ENCODE measurements at regions not wholly inside any gene's neighbourhood (a gene's known extent, or its start where the extent isn't known, plus 50 kb on each side); places are given as distances from the start of the nearest gene placed in this dataset.

DNA sequence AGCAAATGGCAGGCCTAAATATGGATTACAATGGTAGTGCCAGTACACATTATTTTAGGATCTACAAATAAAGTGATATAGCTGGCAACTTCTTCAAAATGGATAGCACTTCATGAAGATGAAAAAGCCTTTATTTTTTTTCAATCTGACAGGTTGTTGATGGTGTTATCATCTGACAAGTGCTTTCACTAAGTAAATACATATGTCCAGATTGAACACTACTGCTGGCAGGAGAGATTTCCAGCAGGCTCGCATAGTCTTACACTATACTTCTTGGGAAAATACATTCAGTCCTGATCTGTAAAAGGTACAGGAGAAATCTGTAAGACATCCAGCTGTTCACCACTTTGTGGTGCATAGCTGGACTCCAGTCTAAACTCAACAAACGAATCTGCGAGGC, 50.9 kb upstream of the ALCAM start:
- no peaks in the 10 kb centered on the region for H3K36me3 Mint-ChIP-seq
- no peak for ATAC-seq
- no peaks in the 10 kb centered on the region for H3K4me1 Mint-ChIP-seq
- Histone ChIP-seq H3K9me3 (ENCODE audit: control insufficient read depth, insufficient read depth, low read length) (no peaks in the 10 kb centered on the region), H3K36me3 (ENCODE audit: control insufficient read depth, insufficient read depth, low read length) (no peaks in the 10 kb centered on the region), H3K4me1 (ENCODE audit: control insufficient read depth, insufficient read depth, low read length) (no peaks in the 10 kb centered on the region), H3K27ac (ENCODE audit: low read length) (no peak overlapping the region), H3K27me3 (ENCODE audit: control insufficient read depth, insufficient read depth, low read length) (no peaks in the 10 kb centered on the region), H3K4me3 (ENCODE audit: low read length) (no peak overlapping the region)
- H3K27me3 Mint-ChIP-seq (ENCODE audit: low read depth in 2 of 2), result no peaks in the 10 kb centered on the region
- no peak for DNase-seq
- 92% methylated on average over 3 of the region's 3 CpGs for whole genome bisulfite sequencing (ENCODE audit: insufficient coverage)
- no peak overlapping the region for H3K27ac Mint-ChIP-seq
- peaks cover 0 to 4% of the 10 kb centered on the region in 2 donors for H3K9me3 Mint-ChIP-seq
- TF ChIP-seq, protein P1, sequence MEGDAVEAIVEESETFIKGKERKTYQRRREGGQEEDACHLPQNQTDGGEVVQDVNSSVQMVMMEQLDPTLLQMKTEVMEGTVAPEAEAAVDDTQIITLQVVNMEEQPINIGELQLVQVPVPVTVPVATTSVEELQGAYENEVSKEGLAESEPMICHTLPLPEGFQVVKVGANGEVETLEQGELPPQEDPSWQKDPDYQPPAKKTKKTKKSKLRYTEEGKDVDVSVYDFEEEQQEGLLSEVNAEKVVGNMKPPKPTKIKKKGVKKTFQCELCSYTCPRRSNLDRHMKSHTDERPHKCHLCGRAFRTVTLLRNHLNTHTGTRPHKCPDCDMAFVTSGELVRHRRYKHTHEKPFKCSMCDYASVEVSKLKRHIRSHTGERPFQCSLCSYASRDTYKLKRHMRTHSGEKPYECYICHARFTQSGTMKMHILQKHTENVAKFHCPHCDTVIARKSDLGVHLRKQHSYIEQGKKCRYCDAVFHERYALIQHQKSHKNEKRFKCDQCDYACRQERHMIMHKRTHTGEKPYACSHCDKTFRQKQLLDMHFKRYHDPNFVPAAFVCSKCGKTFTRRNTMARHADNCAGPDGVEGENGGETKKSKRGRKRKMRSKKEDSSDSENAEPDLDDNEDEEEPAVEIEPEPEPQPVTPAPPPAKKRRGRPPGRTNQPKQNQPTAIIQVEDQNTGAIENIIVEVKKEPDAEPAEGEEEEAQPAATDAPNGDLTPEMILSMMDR (IDR thresholded peaks at IDR 0.05), result no peak
- intact Hi-C loops (cut with micrococcal nuclease), result no loop called here
- H3K4me3 Mint-ChIP-seq, result no peak overlapping the region

DNA sequence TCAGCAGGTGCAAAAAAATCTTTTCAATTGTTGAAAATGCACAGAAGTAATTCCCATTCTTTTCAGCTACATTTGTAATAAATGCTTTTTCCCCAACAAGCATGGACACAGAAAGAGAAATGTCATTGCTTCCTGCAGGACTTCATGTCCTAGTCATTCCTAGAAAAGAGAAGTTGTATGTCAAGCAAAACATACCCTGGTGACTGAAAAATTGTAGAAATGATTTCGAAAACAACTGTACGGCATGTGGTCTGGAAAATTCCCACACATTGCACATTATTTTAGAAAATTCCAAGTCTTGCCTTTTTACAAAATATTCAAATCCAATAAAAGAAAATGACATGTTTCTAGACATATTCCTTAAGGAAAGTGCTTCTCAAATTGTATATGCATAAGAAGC, 50.4 kb upstream of the ALCAM start:
- no peaks in the 10 kb centered on the region for H3K4me1 Mint-ChIP-seq
- H3K36me3 ChIP-seq (ENCODE audit: control insufficient read depth, insufficient read depth, low read length), result no peaks in the 10 kb centered on the region
- H3K9me3 ChIP-seq (ENCODE audit: control insufficient read depth, insufficient read depth, low read length), result no peaks in the 10 kb centered on the region
- no peaks in the 10 kb centered on the region for H3K27me3 Mint-ChIP-seq (ENCODE audit: low read depth in 2 of 2)
- TF ChIP-seq, protein P1 (IDR thresholded peaks at IDR 0.05), result no peak
- intact Hi-C loops (cut with micrococcal nuclease), result no loop called here
- ATAC-seq (no peak), DNase-seq (no peak)
- H3K36me3 Mint-ChIP-seq, result no peaks in the 10 kb centered on the region
- no peak overlapping the region for H3K27ac ChIP-seq (ENCODE audit: low read length)
- H3K27ac Mint-ChIP-seq, result no peak overlapping the region
- no peaks in the 10 kb centered on the region for H3K27me3 ChIP-seq (ENCODE audit: control insufficient read depth, insufficient read depth, low read length)
- H3K4me1 ChIP-seq (ENCODE audit: control insufficient read depth, insufficient read depth, low read length), result no peaks in the 10 kb centered on the region
- H3K4me3 Mint-ChIP-seq, result no peak overlapping the region
- WGBS (ENCODE audit: insufficient coverage), result 77% methylated on average over 2 of the region's 2 CpGs
- peaks cover 0 to 4% of the 10 kb centered on the region in 2 donors for H3K9me3 Mint-ChIP-seq
- no peak overlapping the region for H3K4me3 ChIP-seq (ENCODE audit: low read length)
